ENCODE measurements at regions not wholly inside any gene's neighbourhood (a gene's known extent, or its start where the extent isn't known, plus 50 kb on each side); places are given as distances from the start of the nearest gene placed in this dataset.

DNA sequence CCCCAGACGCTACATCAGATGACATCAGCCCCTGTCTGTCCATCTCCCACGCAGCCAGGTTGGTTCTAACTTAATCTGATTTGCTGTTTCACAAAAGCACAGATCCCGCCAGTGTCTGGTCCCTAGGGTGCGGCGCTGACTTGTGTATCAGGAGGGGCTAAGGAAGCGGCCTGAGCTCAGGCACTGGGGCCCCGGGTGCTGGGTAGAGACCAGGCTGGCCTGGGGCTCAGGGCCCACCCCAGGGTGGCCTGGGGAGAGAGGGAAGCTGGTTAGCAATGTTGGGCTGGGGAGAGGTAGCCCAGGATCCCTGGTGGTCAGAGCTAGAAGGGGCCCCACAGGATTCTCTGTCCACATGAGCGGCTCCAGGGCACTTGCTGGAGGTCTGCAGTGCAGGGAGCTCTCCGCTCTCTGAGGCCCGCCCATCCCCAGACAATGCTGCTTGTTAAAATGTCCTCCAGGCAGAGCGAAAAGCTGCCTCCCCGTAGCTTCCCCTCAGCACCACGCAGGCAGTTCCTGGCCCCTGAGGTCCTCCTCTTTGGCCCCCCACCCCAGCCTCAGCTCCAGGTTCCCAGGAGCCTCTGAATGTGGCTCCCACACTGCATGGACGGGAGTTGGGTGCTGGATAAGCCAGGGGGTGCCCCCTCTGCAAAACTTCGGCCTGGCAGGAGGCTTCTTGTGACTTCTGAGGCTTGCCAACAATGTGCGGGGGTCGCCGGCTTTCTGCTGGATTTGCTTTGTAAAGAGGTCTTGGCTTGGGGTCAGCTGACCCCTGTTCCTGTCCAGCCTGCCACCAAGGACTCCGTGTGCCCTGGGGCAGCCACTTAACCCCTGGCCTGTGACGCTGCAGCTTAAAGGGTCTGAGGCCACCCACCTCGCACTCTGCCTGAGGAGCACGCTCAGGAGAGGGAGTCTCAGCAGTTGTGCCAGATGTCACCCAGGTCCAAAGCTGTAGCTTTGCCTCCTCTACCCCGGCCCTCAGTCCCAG lies 112.9 kb downstream of the CPZ start:
- no peak for TF ChIP-seq POU2F2 (IDR thresholded peaks at IDR 0.05; ENCODE audit: low read depth, low read length)
- TF ChIP-seq POLR2A (IDR thresholded peaks at IDR 0.05; ENCODE audit: low read depth, low read length) = no peak
- TF ChIP-seq PAX5 (IDR thresholded peaks at IDR 0.05; ENCODE audit: insufficient read depth, low read length, severe bottlenecking) = no peak
- TF ChIP-seq POLR2AphosphoS5 (IDR thresholded peaks at IDR 0.05; ENCODE audit: low read depth, low read length) = no peak
- TF ChIP-seq TAF1 (IDR thresholded peaks at IDR 0.05; ENCODE audit: low read depth, low read length) = no peak
- no peak for TF ChIP-seq SPI1 (IDR thresholded peaks at IDR 0.05; ENCODE audit: low read depth, low read length)
- FAIRE-seq (no peak), DNase-seq (ENCODE audit: insufficient read length, low spot score) (no peak)

GRCh38 chr4:8704632-8705031 lies 112.1 kb downstream of the CPZ start:
- TF ChIP-seq SPI1 (IDR thresholded peaks at IDR 0.05; ENCODE audit: low read depth, low read length) (no peak), TAF1 (IDR thresholded peaks at IDR 0.05; ENCODE audit: low read depth, low read length) (no peak), POU2F2 (IDR thresholded peaks at IDR 0.05; ENCODE audit: low read depth, low read length) (no peak)
- DNase-seq (ENCODE audit: insufficient read length, low spot score) = no peak
- FAIRE-seq = no peak

- TF ChIP-seq SPI1 (IDR thresholded peaks at IDR 0.05; ENCODE audit: low read depth, low read length) = no peak
- TF ChIP-seq TAF1 (IDR thresholded peaks at IDR 0.05; ENCODE audit: low read depth, low read length) = no peak
- no peak for TF ChIP-seq PAX5 (IDR thresholded peaks at IDR 0.05; ENCODE audit: insufficient read depth, low read length, severe bottlenecking)
- DNase-seq (ENCODE audit: insufficient read length, low spot score) = no peak
- no peak for FAIRE-seq
Observed at GRCh38 chr4:8703857-8704495, 111.4 kb downstream of the CPZ start.

- FAIRE-seq (no peak), DNase-seq (ENCODE audit: insufficient read length, low spot score) (no peak)
- no peak for TF ChIP-seq POU2F2 (IDR thresholded peaks at IDR 0.05; ENCODE audit: low read depth, low read length)
- TF ChIP-seq POLR2A (IDR thresholded peaks at IDR 0.05; ENCODE audit: low read depth, low read length) = no peak
- TF ChIP-seq PAX5 (IDR thresholded peaks at IDR 0.05; ENCODE audit: insufficient read depth, low read length, severe bottlenecking) = no peak
- TF ChIP-seq SPI1 (IDR thresholded peaks at IDR 0.05; ENCODE audit: low read depth, low read length) = no peak
- no peak for TF ChIP-seq TAF1 (IDR thresholded peaks at IDR 0.05; ENCODE audit: low read depth, low read length)
- TF ChIP-seq POLR2AphosphoS5 (IDR thresholded peaks at IDR 0.05; ENCODE audit: low read depth, low read length) = no peak
Observed at GRCh38 chr4:8703401-8703696, 110.8 kb downstream of the CPZ start.

- DNase-seq (ENCODE audit: insufficient read length, low spot score) (no peak), FAIRE-seq (no peak)
- TF ChIP-seq POLR2A (IDR thresholded peaks at IDR 0.05; ENCODE audit: low read depth, low read length) (no peak), TAF1 (IDR thresholded peaks at IDR 0.05; ENCODE audit: low read depth, low read length) (no peak), POU2F2 (IDR thresholded peaks at IDR 0.05; ENCODE audit: low read depth, low read length) (no peak), POLR2AphosphoS5 (IDR thresholded peaks at IDR 0.05; ENCODE audit: low read depth, low read length) (no peak), PAX5 (IDR thresholded peaks at IDR 0.05; ENCODE audit: insufficient read depth, low read length, severe bottlenecking) (no peak), SPI1 (IDR thresholded peaks at IDR 0.05; ENCODE audit: low read depth, low read length) (no peak)
Observed at GRCh38 chr4:8702516-8703400, 110.2 kb downstream of the CPZ start.

DNA sequence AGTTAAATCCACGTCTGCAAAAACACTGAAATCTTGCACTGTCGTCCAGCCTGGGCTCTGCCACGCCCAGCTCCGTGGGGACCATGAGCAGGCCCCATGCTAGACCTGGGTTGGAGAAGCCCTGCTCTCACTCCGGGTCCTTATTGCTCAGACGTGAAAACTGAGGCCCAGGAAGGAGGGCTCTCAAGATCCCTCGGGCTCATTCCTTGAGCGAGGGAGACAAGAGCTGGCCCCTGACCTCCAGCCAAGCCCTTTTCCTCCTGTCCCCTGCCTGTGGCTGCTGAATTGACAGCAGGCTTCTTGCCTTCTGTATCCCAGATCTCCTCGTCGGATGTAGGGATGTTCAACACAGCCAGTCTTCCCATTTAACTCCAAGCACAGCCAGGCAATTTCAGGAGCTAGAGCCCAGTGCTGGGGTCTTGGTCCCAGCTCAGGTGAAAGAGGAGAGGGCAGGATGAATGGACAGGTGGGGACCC lies 109.5 kb downstream of the CPZ start:
- TF ChIP-seq POLR2A (IDR thresholded peaks at IDR 0.05; ENCODE audit: low read depth, low read length) (no peak), PAX5 (IDR thresholded peaks at IDR 0.05; ENCODE audit: insufficient read depth, low read length, severe bottlenecking) (no peak), POLR2AphosphoS5 (IDR thresholded peaks at IDR 0.05; ENCODE audit: low read depth, low read length) (no peak), TAF1 (IDR thresholded peaks at IDR 0.05; ENCODE audit: low read depth, low read length) (no peak), POU2F2 (IDR thresholded peaks at IDR 0.05; ENCODE audit: low read depth, low read length) (no peak), SPI1 (IDR thresholded peaks at IDR 0.05; ENCODE audit: low read depth, low read length) (no peak)
- FAIRE-seq = no peak
- DNase-seq (ENCODE audit: insufficient read length, low spot score) = no peak

DNA sequence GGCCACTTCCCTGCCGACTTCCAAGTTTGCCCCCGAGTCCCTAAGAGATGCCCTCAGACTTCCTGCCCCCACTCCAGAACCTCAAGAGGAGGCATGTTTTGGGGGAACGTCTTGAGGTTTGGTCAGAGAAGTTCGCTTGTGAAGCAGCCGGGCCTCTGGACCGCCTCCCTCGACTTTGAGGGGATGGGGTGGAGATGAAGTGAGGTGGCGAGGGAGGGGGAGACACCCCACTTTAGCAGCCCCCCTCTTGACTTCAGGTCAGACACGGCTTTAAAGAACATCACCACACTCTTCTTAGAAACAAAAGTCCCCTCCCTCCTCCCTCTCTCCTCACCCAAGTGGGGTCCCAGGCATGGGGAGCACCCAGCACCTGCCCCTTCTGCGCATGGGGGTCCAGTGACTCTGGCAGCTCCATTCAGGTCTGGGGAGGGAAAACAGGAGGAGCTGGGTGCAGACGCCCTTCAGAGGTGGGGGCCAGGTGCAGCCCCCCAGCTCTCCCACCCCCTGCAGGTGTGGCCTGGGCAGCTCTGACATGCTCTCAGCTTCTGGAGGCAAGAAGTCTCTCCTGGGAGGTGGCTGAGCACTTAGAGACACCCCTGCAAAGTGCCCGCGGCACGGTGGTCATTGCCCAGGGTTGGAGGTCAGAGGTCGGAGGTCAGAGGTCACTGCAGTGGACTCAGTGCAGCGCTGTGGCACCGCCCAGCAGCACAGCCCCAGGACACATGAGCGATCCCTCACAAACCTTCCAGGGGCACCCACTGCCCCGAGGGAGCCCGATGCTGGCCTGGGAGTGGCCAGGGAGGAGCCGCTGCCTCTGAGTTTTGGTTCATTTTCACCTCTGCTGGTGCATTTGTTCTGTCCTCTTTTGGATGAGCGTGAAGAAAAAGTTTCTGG lies 108.8 kb downstream of the CPZ start:
- FAIRE-seq (no peak), DNase-seq (ENCODE audit: insufficient read length, low spot score) (no peak)
- TF ChIP-seq TAF1 (IDR thresholded peaks at IDR 0.05; ENCODE audit: low read depth, low read length) (no peak), SPI1 (IDR thresholded peaks at IDR 0.05; ENCODE audit: low read depth, low read length) (no peak), POU2F2 (IDR thresholded peaks at IDR 0.05; ENCODE audit: low read depth, low read length) (no peak), PAX5 (IDR thresholded peaks at IDR 0.05; ENCODE audit: insufficient read depth, low read length, severe bottlenecking) (no peak), POLR2A (IDR thresholded peaks at IDR 0.05; ENCODE audit: low read depth, low read length) (no peak), POLR2AphosphoS5 (IDR thresholded peaks at IDR 0.05; ENCODE audit: low read depth, low read length) (no peak)

DNA sequence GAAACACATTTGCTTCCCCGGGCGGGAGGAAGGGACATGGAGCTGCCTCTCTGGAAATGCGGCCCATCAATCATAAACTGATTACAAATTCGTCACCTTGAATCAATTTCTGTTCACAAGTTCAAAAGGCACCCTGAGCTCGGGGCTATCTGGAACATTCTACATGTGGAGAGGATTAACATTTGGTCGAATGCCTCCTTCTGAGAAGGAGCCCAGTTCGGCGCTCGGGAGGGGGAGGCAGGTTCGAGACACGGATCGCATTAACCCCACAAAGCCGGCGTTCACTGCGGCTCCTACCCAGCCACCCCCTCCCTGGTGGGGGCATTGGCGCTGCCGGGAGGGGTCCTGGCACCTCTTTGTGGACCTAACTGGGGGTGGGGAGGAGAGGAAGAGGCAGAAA lies 108.0 kb downstream of the CPZ start:
- FAIRE-seq (no peak), DNase-seq (ENCODE audit: insufficient read length, low spot score) (no peak)
- TF ChIP-seq POLR2A (IDR thresholded peaks at IDR 0.05; ENCODE audit: low read depth, low read length) (no peak), SPI1 (IDR thresholded peaks at IDR 0.05; ENCODE audit: low read depth, low read length) (no peak), TAF1 (IDR thresholded peaks at IDR 0.05; ENCODE audit: low read depth, low read length) (no peak), POLR2AphosphoS5 (IDR thresholded peaks at IDR 0.05; ENCODE audit: low read depth, low read length) (no peak), PAX5 (IDR thresholded peaks at IDR 0.05; ENCODE audit: insufficient read depth, low read length, severe bottlenecking) (no peak), POU2F2 (IDR thresholded peaks at IDR 0.05; ENCODE audit: low read depth, low read length) (no peak)
